ENCODE measurements at regions not wholly inside any gene's neighbourhood (a gene's known extent, or its start where the extent isn't known, plus 50 kb on each side); places are given as distances from the start of the nearest gene placed in this dataset.

GRCh38 chr12:63294327-63294632 is 143.3 kb upstream of the AVPR1A start:
- Histone ChIP-seq H4K8ac (ENCODE audit: low read depth in 2 of 2, low read length in 2 of 2) (no peak overlapping the region), H2AFZ (replicated peaks; ENCODE audit: low read length, poor library complexity) (no peak overlapping the region), H3K9me3 (ENCODE audit: control insufficient read depth, insufficient read depth, low read length) (no peaks in the 10 kb centered on the region), H4K91ac (ENCODE audit: insufficient read depth, low read depth, low read length) (no peak overlapping the region), H3K79me1 (ENCODE audit: low read depth in 1 of 2, low read length in 2 of 2) (no peaks in the 10 kb centered on the region), H3K27ac (ENCODE audit: insufficient read depth, low read length) (no peak overlapping the region), H3K9ac (ENCODE audit: low read depth, low read length) (no peak overlapping the region), H2BK5ac (ENCODE audit: low read depth, low read length, poor library complexity, severe bottlenecking) (no peak overlapping the region), H3K27me3 (ENCODE audit: control insufficient read depth, insufficient read depth, low read length) (no peaks in the 10 kb centered on the region), H4K5ac (ENCODE audit: low read depth, low read length) (no peak overlapping the region), H3K9me1 (ENCODE audit: insufficient read depth, low read length) (no peaks in the 10 kb centered on the region), H3K4me3 (ENCODE audit: insufficient read depth, low read depth, low read length) (no peak overlapping the region), H2BK15ac (ENCODE audit: low read depth, low read length) (no peak overlapping the region), H4K20me1 (ENCODE audit: insufficient read depth, low read length) (no peaks in the 10 kb centered on the region), H3K4me1 (ENCODE audit: control insufficient read depth, insufficient read depth, low read length) (no peaks in the 10 kb centered on the region), H3K4ac (ENCODE audit: low read depth, low read length) (no peak overlapping the region), H3K14ac (replicated peaks; ENCODE audit: low read depth, low read length) (no peak overlapping the region), H3K23ac (ENCODE audit: low read depth, low read length) (no peak overlapping the region), H2AK5ac (ENCODE audit: low read depth, low read length) (no peak overlapping the region), H2AK9ac (replicated peaks; ENCODE audit: low read depth, low read length, poor library complexity) (no peak overlapping the region), H3K56ac (ENCODE audit: extremely low read depth, insufficient read depth, low read length) (no peak overlapping the region), H3K36me3 (ENCODE audit: control insufficient read depth, insufficient read depth, low read length) (no peaks in the 10 kb centered on the region), H3K18ac (ENCODE audit: low read depth, low read length) (no peak overlapping the region), H2BK120ac (ENCODE audit: low read depth, low read length) (no peak overlapping the region), H3K4me2 (ENCODE audit: low read depth, low read length) (no peak overlapping the region), H2BK20ac (ENCODE audit: low read depth, low read length) (no peak overlapping the region)
- DNase-seq, result peak; percentile 66
- dilution Hi-C loops (cut with HindIII; ENCODE audit: low sequenced_read_pairs, unreplicated experiment) (no loop called here), intact Hi-C loops (cut with micrococcal nuclease) (no loop called here), in situ Hi-C loops (cut with MboI; ENCODE audit: low sequenced_read_pairs) (no loop called here)
- ATAC-seq (ENCODE audit: low read depth), result peak; percentile 78
- ChIA-PET CTCF (no interaction called here), POLR2A (ENCODE audit: unreplicated experiment) (no interaction called here)
- no peak for TF ChIP-seq MAZ (IDR thresholded peaks at IDR 0.05; ENCODE audit: borderline replicate concordance, low read depth, low read length)
- TF ChIP-seq SMC3 (IDR thresholded peaks at IDR 0.05; ENCODE audit: low read depth, low read length), result no peak
- no TSS peak for BruUV-seq (replicated peaks)
- no CpG with 5 or more reads among the region's 1 CpG for WGBS, 2 experiments (ENCODE audit: extremely low coverage in 2 of 2, insufficient read length in 1 of 2)
